ENCODE measurements at regions not wholly inside any gene's neighbourhood (a gene's known extent, or its start where the extent isn't known, plus 50 kb on each side); places are given as distances from the start of the nearest gene placed in this dataset.

DNA sequence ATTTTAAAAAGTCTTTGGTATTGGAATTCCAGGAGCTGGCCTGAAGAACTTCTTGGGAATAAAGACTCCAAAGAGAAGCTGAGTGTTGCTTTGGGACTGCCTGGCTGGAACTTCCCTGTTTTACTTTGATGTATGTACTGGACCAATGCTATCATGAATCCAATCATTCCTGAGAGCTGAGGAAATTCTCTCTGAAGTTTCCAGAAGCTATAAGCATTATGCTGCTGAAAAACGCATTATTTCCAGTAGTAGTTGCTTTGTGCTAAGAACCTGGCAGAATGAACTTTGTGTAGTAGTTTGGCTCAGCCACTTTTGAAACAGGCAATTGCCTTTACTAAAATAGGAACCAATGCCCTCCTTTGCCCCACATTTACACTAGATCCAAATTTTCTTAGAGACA lies 260.7 kb downstream of the HLX start:
- TF ChIP-seq, protein P1, sequence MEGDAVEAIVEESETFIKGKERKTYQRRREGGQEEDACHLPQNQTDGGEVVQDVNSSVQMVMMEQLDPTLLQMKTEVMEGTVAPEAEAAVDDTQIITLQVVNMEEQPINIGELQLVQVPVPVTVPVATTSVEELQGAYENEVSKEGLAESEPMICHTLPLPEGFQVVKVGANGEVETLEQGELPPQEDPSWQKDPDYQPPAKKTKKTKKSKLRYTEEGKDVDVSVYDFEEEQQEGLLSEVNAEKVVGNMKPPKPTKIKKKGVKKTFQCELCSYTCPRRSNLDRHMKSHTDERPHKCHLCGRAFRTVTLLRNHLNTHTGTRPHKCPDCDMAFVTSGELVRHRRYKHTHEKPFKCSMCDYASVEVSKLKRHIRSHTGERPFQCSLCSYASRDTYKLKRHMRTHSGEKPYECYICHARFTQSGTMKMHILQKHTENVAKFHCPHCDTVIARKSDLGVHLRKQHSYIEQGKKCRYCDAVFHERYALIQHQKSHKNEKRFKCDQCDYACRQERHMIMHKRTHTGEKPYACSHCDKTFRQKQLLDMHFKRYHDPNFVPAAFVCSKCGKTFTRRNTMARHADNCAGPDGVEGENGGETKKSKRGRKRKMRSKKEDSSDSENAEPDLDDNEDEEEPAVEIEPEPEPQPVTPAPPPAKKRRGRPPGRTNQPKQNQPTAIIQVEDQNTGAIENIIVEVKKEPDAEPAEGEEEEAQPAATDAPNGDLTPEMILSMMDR (IDR thresholded peaks at IDR 0.05), result no peak
- TF ChIP-seq POLR2A (IDR thresholded peaks at IDR 0.05), result no peak

Data from thyroid gland (tissue), 4 donors.